Ecto neural progenitor cell (in vitro differentiated cells): ENCODE measurements at regions not wholly inside any gene's neighbourhood (a gene's known extent, or its start where the extent isn't known, plus 50 kb on each side); places are given as distances from the start of the nearest gene placed in this dataset.
A peak's percentile ranks its signal among the peaks of the same experiment; 100 is the strongest.
"Not testable (repeated sequence)": the region's sequence is repeated elsewhere in the genome, so short reads cannot be mapped to it uniquely, and the experiment has no call there.

ENCODE experiments used
- DNase-seq: peaks from one replicate; pipeline ENCODE4 v3.0.0-alpha.2; 2018; ENCODE audit warnings: low spot score

DNA sequence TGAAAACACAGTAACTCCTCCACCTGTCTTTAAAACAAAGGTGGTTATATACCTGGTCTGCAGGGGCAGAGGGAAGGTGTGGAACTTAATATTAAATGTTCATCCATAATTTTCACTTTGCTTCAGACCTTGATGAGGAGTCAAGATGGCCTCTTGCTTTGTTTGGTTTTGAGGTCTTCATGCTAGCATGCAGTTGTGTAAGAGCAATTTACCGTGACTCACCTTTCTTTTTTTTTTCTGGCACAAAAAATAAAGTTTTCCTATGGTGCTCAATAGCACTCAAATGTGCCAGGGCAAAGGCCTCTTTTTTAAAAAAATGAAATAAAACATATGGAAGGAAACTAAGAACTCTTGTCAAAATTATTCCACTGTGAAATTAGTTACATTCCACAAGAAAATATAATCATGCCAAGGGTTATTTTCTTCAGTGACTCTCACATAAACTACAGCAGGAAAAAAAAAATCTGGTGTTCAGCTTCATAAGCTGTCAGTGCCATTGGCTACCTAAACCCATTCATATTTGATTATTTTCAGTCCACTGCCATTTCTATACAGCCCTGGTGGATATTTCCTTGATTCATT is 128.2 kb downstream of the SLC7A11 start:
- DNase-seq, result no peak

DNA sequence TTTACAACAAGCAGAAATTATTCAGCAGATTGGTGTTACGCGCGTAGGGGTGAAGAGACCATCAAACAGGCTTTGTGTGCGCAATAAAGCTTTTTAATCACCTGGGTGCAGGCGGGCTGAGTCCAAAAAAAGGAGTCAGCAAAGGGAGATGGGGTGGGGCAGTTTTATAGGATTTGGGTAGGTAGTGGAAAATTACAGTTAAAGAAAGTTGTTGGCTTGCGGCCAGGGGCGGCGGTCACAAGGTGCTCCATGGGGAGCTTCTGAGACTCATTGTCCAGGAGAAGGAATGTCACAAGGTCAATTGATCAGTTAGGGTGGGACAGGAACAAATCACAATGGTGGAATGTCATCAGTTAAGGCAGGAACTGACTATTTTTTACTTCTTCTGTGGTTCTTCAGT is 129.3 kb downstream of the SLC7A11 start:
- not testable (repeated sequence) for DNase-seq

DNA sequence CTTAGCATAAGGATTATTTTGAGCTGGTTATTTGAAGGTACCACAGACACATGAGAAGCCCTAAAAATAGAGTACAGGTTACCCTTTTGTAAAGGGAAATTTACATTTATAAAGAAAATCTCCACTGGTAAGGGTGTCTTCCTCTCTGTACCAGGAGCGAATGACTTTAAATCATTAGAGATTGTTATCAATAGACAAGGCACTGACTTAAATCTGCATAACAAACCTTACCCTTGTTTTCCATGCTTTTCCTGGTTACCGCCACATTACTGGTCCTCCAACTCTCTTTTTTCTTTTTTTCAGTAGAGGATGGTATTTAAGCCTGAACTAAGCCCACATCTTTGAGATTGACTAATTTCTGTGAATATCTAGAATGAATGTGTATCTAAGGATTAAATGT is 129.8 kb downstream of the SLC7A11 start:
- DNase-seq, result no peak

DNA sequence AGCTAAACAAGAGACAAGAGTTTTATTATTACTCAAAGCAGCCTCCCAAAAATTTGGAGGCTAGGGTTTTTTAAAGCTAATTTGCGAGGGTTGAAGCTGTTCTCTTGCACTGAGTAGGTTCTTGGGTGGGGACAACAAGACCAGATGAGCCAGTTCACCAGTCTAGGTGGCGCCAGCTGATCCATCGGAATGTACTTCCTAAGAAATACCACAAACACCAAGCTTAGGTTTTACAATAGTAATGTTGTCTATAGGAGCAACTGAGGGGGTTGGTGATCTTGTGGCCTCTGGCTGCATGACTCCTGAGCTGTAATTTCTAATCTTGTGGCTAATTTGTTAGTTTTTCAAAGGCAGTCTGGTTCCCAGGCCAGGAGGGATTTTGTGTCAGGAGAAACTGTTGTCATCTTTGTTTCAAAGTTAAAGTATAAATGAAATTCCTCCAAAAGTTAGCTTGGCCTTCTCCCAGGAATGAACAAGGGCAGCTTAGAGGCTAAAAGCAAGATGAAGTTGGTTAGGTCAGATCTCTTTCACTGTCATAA is 130.6 kb downstream of the SLC7A11 start:
- DNase-seq, result no peak

DNA sequence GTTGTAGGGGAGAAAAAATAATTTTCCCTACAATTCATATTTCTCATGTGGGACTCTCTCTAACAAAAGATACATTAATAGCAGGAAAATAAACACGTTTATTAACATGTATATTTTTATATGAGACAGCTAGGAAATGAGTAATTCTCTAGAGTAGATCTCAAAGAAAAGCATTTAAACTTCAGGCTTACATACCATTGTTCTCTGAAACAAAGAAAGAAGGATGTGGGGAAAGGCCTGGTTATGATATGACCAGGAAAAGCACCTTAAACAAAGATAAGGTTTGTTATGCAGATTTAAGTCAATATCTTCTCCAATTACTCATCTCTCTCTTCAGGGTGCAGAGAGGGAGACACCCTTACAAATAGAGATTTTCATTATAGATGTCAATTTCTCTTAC is 131.3 kb downstream of the SLC7A11 start:
- no peak for DNase-seq

DNA sequence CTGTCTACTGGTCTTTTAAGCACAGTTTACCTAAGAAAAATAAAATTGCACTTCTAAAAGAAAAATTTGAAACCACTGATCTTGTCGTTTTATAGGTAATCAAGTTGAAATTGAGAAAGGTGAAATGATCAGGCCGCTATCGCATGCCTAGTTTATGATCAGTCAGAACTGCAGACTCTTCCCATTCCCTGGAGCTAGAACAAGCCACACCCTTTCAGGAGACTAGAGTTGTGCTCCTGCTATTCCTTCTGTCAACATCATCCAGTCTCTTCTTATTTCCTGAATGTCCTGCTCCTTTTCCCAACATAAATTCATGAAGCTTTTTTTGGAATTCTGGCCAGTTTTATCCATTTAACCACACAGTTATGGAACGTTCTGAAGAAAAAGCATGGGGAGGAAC is 135.1 kb downstream of the SLC7A11 start:
- no peak for DNase-seq

DNA sequence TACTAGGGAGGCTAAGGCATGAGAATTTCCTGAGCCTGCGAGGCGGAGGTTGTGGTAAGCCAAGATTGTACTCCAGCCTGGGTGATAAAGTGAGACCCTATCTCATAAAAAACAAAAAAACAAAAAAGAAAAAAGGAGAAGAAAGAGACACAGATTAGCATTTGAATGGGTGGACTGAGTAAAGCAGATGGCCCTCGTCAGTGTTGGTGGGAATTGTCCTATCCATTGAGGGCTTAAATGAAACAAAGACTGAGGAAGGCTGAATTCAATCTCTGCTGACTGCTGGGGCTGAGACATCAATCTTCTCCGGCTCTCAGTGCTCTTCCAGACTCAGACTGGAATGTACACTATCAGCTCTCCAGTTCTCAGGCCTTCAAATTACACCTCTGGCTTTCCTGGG is 136.8 kb downstream of the SLC7A11 start:
- DNase-seq, result no peak

DNA sequence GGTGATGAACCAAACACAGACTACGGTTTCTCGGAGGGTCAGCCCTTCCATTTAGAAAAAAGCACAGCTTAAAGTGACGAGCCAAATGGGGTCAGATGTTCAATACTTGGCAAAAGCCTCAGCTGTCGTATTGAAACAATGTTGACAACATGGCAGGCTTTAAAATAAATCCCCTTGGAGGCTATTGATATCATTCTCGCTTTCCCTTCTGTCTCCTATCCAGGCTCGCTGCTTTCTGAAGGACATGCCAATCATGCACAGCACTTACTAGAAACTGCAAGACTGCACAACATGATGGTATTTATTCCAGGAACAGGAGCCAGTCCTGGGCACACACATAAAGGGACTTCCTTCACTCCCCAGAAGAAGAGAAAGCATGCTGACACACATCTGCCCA is 137.9 kb downstream of the SLC7A11 start:
- DNase-seq, result no peak

DNA sequence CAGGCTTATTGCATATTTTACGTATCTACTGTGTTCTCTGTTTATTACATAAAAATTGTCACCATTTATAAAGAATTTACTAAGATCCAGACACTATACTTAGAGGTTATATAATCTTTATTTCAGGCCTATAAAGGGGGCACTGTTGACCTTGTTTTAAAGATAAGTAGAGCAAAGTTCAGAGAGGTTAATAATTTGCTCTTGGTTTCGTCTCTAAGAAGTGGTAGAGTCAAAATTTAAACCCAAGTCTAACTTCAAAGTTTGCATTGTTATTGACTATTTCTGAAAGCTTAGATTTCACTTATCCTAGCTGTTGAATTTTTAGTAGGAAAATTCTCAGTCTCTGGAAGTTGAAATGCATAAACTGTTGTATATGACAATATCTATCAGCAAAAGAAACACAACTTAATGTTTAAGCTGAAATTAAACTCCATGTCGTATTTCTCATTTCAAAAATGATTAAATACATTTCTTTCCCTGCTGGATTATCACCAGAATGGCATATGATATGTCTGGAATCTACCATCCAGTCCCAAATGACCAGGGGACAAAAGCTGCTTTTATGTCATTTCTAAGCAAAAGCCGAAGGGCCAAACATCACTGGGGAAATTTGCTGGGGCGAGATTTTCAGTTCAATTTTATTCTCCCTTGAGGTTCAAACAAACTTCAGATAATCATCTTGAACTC is 138.4 kb downstream of the SLC7A11 start:
- DNase-seq, result no peak

DNA sequence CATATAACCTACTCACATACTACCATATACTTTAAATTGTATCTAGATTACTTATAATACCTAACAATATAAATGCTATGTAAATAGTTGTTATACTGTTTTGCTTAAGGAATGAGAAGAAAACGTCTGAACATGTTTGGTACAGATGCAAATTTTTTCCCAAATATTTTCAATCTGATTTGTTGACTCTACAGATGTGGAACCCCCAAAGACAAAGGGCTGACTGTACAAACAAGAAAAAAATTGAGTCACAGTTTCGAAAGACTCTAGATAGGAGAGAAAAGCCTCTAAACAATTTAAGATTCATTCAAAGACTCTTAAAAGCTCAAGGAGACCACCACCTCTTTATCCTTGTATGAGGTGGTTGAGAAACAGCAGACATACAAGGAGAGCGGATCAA is 142.8 kb downstream of the SLC7A11 start:
- no peak for DNase-seq

DNA sequence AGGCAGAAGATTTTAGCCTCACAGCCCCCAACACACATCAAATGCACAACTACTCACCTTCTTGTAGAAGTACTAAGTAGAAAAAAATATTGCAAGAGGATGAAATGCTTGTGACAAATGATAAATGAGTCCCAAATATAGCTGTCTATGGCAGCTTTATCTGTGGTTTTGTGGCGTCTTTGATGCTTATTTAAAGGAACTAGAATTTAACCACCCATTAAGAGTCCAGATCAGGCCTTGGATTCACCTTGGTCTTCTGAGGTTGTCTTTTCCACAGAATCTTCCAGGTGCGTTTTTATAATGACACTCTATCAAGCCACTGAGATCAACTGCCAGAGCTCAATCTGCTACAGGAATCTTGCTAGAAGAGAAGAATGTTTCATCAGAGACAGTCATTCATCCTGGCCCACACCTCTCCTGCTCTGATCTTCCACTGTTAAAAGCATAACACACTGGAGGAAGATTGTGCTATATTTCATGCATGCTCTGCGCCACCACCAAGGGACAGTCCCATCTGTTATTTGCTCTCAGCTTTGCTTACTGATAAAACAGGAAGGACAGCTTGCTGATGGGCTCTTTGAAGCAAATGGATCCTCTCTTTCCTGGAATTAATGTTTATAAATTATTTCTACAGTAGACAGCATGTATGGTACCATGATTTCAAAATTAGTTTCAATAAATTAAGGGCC is 144.1 kb downstream of the SLC7A11 start:
- no peak for DNase-seq

DNA sequence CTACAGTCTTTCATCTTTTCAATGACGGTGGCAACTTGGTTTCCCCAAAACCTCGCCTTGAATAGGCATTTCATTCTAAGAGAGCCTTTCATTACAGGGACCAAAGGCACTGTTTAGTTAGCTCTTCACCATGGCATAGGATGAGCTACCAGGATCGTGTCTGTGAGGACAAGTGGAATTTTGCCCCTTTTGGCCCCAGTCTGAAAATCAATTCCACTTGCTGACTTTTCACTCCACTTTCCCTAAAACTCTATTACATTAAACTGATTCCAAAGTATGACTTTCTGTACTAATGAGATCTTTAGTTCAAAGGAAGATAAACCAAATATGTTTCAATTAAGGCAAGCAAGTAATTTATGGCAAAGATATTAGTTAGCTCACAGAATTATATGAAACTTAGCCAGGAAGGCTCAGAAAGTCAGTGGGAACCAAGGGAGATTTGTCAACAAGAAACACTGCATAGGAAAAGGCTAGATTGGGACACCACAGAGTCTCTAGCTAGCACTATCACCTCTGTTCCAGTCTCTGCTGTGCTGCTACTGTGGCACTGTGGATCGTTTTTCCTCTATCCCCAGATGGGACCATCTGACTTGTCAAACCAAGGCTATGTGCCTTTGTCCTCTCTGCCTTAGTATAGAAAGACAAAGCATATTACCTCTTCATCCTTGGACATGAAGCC is 145.6 kb downstream of the SLC7A11 start:
- no peak for DNase-seq

DNA sequence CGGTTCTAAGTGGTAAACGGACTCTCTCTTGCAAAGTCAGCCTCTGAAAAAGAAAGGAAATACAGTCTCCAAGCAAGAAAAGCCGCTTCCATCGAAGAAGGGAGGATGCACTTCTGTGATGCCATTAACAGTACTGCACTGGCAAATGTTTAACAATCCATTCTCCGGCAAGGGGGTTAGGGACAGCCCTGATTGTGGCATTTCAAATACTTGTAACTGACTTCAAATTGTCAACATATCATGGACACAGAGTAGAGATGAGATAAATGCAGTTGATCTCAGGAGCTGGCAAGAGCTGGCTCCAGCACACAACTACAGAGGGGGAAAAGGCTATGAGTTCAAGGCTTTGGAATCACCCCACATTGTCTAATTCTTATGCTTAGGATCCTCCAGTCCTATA is 146.8 kb downstream of the SLC7A11 start:
- no peak for DNase-seq

DNA sequence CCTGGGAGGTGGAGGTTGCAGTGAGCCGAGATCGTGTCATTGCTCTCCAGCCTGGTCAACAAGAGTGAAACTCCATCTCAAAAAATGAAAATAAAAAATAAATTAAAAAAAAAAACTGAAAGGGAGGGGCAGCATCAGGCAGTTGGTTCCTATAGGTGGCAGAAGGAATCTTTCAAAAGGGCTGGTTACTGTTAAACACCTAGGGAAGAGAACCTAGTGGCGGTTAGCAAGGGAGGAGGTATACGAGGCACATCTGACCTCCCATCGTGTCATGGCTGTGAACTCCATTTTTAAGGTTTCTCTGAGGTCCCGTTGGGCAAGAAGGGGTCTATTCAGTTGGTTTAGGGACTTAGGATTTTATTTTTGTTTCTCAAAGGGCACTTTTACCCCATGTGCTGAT is 150.1 kb downstream of the SLC7A11 start:
- no peak for DNase-seq

DNA sequence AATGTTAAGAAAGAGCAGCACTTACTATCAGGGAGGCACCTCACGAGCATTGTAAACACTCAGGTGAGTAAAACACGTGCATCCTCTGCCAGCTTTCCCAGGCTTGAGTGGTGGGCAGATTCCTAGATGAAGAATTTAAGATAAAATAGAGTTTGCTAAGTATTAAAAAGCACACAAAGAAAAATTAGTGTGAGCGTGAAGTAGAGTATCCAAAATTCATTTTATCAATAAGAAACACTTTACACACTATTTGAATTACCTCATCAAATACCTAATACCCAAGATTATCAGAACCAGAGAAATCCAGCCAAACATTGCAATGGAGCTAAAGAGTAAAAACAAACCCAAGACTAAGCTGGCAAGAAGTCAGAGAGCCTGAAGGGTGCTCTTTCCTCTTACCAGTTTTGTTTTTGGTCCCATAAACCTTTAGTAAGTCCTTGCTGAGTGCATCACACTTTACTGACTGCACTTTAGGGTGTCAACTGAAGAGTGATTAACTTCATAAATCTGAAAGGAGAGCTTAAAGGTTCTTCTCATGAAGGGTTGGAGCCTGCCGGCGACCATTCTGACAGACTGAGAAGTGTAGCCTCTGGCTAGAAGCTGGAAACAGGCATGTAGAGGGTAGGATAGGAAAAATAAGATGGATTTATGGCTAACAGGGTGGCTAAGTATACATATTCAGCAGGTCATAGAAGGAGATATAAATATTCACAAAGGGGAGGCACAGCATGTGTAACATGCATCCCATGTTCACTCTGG is 151.1 kb downstream of the SLC7A11 start:
- DNase-seq, result no peak

DNA sequence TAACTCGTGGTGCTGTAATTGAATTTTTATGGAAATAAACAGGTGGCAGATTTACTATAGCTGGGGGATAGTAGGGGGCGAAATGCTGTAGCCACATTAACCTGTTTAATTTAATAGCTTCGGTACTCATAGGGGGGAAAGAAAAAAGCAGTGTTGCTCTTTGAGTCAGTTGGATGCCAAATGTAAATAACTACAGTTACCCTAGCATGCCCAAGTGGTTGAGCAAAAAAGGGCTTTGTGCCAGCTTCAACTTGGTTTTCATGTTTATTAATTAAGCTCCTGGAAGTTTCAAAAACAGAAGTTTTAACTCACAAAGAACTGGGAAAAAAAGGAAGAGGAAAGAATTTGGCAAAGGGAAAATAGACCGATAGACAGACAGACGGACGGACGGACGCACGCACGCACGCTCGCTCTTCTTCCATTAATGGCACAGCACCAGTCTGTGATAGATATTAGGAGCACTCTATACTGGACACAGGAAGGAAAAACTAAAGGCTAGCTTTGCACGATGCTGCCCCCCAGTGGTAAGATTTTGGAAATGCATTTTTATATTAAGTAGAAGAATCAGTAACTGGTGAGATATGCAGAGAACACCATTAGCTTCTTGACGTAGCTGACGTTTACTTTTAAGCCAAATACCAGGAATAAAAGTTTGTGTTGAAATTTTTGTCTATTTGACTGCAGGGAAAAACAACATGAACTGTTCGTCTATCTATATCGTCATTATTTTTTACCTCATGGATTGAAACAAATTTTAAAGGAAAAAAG is 151.8 kb downstream of the SLC7A11 start:
- peak; percentile 67 for DNase-seq

DNA sequence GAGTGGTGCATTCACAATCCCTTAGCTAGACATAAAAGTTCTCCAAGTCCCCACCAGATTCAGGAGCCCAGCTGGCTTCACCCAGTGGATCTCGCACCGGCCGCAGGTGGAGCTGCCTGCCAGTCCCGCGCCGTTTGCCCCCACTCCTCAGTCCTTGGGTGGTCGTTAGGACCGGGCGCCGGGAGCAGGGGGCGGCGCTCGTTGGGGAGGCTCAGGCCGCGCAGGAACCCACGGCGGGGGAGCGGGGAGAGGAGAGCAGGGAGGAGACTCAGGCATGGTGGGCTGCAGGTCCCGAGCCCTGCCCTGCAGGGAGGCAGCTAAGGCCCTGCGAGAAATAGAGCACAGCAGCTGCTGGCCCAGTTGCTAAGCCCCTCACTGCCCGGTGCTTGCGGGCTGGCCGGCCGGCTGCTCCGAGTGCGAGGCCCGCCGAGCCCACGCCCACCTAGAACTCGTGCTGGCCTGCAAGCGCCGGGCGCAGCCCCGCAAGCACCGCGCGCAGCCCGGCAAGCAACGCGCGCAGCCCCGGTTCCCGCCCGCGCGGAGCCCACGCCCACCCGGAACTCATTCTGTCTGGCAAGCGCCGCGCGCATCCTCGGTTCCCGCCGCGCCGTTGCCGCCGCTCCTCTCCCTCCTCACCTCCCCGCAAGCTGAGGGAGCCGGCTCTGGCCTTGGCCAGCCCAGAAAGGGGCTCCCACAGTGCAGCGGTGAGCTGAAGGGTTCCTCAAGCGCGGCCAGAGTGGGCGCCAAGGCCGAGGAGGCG is 153.5 kb downstream of the SLC7A11 start:
- DNase-seq, result no peak

DNA sequence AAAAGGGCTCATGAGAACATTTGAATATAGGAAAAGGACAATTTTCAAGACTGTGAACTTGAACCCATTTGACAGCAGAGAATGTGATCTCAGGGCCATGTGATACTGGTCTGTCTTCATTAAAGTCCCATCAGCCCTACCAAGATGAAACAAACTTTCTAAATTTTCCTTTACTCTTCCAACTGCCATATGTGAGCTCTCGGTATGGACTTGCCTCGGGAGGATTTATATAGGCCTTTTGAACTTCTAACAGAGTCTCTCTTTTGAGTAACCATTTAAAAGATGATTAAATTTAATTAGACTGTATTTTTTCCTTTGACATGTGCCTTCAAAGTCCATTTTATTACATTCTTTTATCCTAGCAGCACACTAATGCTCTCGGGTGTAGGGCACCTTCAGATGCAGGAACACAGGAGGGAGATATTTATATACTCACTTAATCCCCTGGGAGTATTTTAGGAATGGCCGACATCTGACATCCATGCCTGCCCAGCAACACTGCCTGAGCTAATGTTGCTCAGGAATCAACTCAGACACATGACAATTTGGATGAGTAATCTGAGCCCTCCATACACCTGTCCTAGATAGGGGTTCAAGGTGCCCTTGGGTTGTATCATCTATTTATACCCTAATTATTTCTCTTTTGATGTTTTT is 155.0 kb downstream of the SLC7A11 start:
- DNase-seq, result no peak

DNA sequence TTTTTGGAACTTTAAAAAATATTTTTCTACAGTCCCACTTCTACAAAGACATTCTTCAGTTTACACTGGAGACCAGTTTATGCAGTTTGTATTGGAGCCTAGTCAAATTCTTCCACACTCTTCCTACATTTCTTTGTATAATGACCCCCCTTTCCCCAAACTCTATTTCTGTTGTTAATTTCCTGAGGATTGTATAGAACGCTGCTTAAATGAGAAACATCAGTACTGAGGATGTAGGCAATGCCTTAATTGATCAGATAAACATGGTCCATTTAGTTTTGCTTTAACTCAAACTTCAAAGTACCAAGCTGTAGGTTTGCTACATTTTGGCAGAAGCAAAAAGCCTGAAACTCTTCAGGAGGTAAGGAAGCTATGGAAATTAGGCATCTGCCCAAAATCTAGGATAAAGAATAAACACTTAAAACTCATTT is 155.5 kb downstream of the SLC7A11 start:
- no peak for DNase-seq

DNA sequence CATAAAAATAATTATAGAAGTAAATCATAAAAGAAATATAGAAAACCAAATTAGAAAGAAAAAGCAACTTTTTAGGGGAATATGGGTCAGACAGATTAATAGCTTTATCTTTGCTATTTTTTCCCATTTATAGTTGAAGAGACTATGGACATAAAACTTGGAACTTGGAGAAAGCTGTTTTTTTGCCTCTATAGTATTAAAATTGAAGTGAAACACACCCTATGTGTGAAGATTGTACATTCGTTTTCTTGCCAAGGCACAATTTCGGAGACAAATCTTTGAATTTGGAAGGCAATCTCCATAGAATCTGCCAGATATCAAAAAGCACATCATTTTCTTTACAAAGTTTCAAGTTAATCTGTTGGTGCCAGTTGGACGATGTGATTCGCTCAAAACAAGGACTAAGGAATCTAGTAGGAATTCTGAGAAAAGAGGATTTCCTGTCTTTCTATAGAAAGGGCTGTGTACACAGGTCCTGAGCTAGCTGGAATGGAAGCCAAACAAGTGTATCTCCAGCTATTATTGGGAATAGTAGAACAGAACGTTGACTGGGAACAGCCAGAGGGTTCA is 156.3 kb downstream of the SLC7A11 start:
- DNase-seq, result no peak
